B cell (primary cell): ENCODE measurements at regions not wholly inside any gene's neighbourhood (a gene's known extent, or its start where the extent isn't known, plus 50 kb on each side); places are given as distances from the start of the nearest gene placed in this dataset.

Experiments
- ATAC-seq: fragments of 200-7000 bp; cut with Tn5 transposase; one replicate; pipeline ENCODE4 v1.10.0; 2021; ENCODE audit warnings: low read depth, mild to moderate bottlenecking, moderate number of reproducible peaks, moderate library complexity
- CTCF ChIA-PET: fragments of 350-600 bp; sonication (Branson Sonifier 250); formaldehyde crosslinking; loops from one replicate; lab custom pipeline; 2021; ENCODE audit warnings: antibody characterized with exemption, inconsistent platforms; lab: Charles Lee
- POLR2A ChIA-PET: fragments of 350-600 bp; sonication (Branson Sonifier 250); formaldehyde crosslinking; loops from one replicate; lab custom pipeline; 2021; ENCODE audit warnings: antibody characterized with exemption; lab: Charles Lee
- DNase-seq: peaks from one replicate; pipeline ENCODE4 v3.0.0; 2013
- H2AFZ ChIP-seq: 2 replicates; pipeline ENCODE4 v1.6.1; 2012; ENCODE audit warnings: mild to moderate bottlenecking, low read depth, low read length; ENCODE audit not compliant: insufficient read depth, poor library complexity, severe bottlenecking
- H3K27ac ChIP-seq, 2 donors: 1 replicate in 1 of 2; 2 replicates in 1 of 2; pipeline ENCODE4 v1.5.1; 2012 to 2013; ENCODE audit warnings: low read length in 2 of 2, mild to moderate bottlenecking in 2 of 2, moderate library complexity in 1 of 2
- H3K27me3 ChIP-seq, 4 experiments: fragments of 200-600 bp in 1 of 4; sonication (generic) in 1 of 4; replicated peaks in 1 of 4; 1 replicate in 2 of 4; 2 replicates in 2 of 4; pipeline versions ENCODE4 v1.6.1 to v1.7.0; 2013 to 2016; ENCODE audit warnings: low read length in 3 of 4, mild to moderate bottlenecking in 2 of 4, mixed read lengths in 1 of 4, moderate library complexity in 1 of 4; ENCODE audit not compliant: insufficient read depth in 4 of 4, control insufficient read depth in 3 of 4; ENCODE audit errors: control extremely low read depth in 1 of 4
- H3K36me3 ChIP-seq, 2 experiments: replicated peaks in 1 of 2; 1 replicate in 1 of 2; 2 replicates in 1 of 2; pipeline versions ENCODE4 v1.6.1 to v1.7.1; 2013; ENCODE audit warnings: low read length in 1 of 2; ENCODE audit not compliant: insufficient read depth in 2 of 2, control insufficient read depth in 1 of 2; ENCODE audit errors: control extremely low read depth in 1 of 2, extremely low read depth in 1 of 2
- H3K4me1 ChIP-seq, 2 donors: fragments of 200-600 bp in 1 of 2; sonication (generic) in 1 of 2; 1 replicate in 1 of 2; 2 replicates in 1 of 2; pipeline versions ENCODE4 v1.5.1 to v1.6.1; 2013 to 2017; ENCODE audit warnings: low read length in 2 of 2; ENCODE audit not compliant: control insufficient read depth in 2 of 2, insufficient read depth in 2 of 2
- H3K4me2 ChIP-seq: replicated peaks from 2 replicates; pipeline ENCODE3; 2012; ENCODE audit warnings: mild to moderate bottlenecking, low read depth, low read length; ENCODE audit not compliant: poor library complexity, severe bottlenecking
- H3K4me3 ChIP-seq, 5 experiments: fragments of 200-600 bp in 1 of 5; sonication (generic) in 1 of 5; 1 replicate in 3 of 5; 2 replicates in 2 of 5; pipeline versions ENCODE4 v1.5.1 to v1.7.0; 2011 to 2016; ENCODE audit warnings: low read length in 4 of 5, mild to moderate bottlenecking in 4 of 5, low read depth in 2 of 5, control low read depth in 1 of 5, moderate library complexity in 1 of 5; ENCODE audit not compliant: insufficient read depth in 1 of 5; ENCODE audit errors: control extremely low read depth in 1 of 5, extremely low read depth in 1 of 5
- H3K79me2 ChIP-seq: fragments of 200-600 bp; sonication (generic); one replicate; pipeline ENCODE4 v1.6.0; 2016; ENCODE audit warnings: low read length; ENCODE audit not compliant: control insufficient read depth, insufficient read depth
- H3K9ac ChIP-seq: fragments of 200-600 bp; sonication (generic); 2 replicates; pipeline ENCODE4 v1.6.1; 2017; ENCODE audit warnings: mild to moderate bottlenecking, low read length, moderate library complexity
- H3K9me3 ChIP-seq, 3 donors: one replicate each; pipeline versions ENCODE4 v1.6.1 to v1.7.1; 2013; ENCODE audit warnings: low read length in 2 of 3; ENCODE audit not compliant: control insufficient read depth in 2 of 3, insufficient read depth in 1 of 3; ENCODE audit errors: control extremely low read depth in 1 of 3
- H4K20me1 ChIP-seq: 2 replicates; pipeline ENCODE4 v1.6.0; 2012; ENCODE audit warnings: mild to moderate bottlenecking, low read length; ENCODE audit not compliant: insufficient read depth, control insufficient read depth, poor library complexity, severe bottlenecking
- H3K27ac Mint-ChIP-seq: one replicate; pipeline ENCODE4 v1.8.0; 2021; ENCODE audit warnings: mixed read lengths
- H3K27me3 Mint-ChIP-seq: one replicate; pipeline ENCODE4 v1.8.0; 2021; ENCODE audit warnings: mixed read lengths
- H3K4me1 Mint-ChIP-seq: one replicate; pipeline ENCODE4 v1.8.0; 2021; ENCODE audit warnings: mixed read lengths
- H3K4me3 Mint-ChIP-seq: one replicate; pipeline ENCODE4 v1.8.0; 2021; ENCODE audit warnings: mixed read lengths
- H3K9me3 Mint-ChIP-seq: one replicate; pipeline ENCODE4 v1.8.0; 2022; ENCODE audit warnings: mixed read lengths; ENCODE audit not compliant: insufficient read depth
- EZH2 ChIP-seq: IDR thresholded peaks from 2 replicates; pipeline ENCODE4 v1.6.1; 2012; ENCODE audit warnings: borderline replicate concordance, low read depth, mild to moderate bottlenecking, moderate library complexity, low read length; ENCODE audit not compliant: insufficient read depth, poor library complexity, severe bottlenecking
- WGBS: methylation state at CpG from one replicate; pipeline ENCODE4 v1.1.5; 2013; ENCODE audit warnings: missing lambda C conversion rate; ENCODE audit not compliant: insufficient coverage; 5-methylcytosine and 5-hydroxymethylcytosine counted together
- intact Hi-C: fragments of 100-400 bp; cut with micrococcal nuclease; formaldehyde crosslinking; loops from one replicate; pipeline ENCODE4 v1.10.0; 2022
- TF ChIP-seq, protein P1 (sequence below): fragments of 200-600 bp; IDR thresholded peaks from one replicate; pipeline ENCODE4 v1.8.0; 2022; ENCODE audit warnings: antibody characterized with exemption, mild to moderate bottlenecking

DNA sequence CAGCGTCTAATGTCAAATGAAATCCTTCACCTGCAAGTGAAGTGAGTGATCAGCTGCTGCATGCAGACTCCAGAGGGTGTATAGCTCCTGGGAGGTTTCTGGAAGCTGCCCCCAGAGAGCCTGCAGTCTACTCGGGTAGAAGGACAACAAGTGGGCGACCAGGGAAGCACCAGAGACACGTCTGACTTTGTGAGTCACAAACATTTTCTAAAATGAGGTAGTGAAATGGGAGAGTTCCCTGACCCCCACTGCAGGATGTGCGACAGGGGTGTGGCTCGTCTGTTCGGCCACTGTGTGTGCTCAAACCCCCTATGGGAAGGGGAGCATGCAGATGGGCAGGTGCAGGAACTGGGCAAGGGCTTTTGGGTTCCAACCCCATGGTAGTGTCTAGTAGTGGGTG, 177.1 kb upstream of the PRKCQ start:
- Histone ChIP-seq H3K36me3 (no peaks in the 10 kb centered on the region), H3K79me2 (no peaks in the 10 kb centered on the region), H3K27ac (no peak overlapping the region), H3K4me2 (no peak overlapping the region), H3K4me1 (peaks cover 0 to 3% of the 10 kb centered on the region in 2 donors), H2AFZ (no peak overlapping the region), H4K20me1 (no peaks in the 10 kb centered on the region), H3K27me3 (peaks cover 0 to 12% (median 9%) of the 10 kb centered on the region in 4 experiments), H3K4me3 (no peak overlapping the region), H3K9me3 (peaks cover 0 to 11% (median 4%) of the 10 kb centered on the region in 3 donors), H3K9ac (no peak overlapping the region)
- DNase-seq (no peak), ATAC-seq (no peak)
- whole genome bisulfite sequencing: 37% methylated on average over 7 of the region's 7 CpGs
- ChIA-PET CTCF (no interaction called here), POLR2A (no interaction called here)
- H3K27ac Mint-ChIP-seq: no peak overlapping the region
- H3K27me3 Mint-ChIP-seq: peaks cover 59% of the 10 kb centered on the region
- intact Hi-C loops: no loop called here
- TF ChIP-seq EZH2: no peak
- TF ChIP-seq, protein P1, sequence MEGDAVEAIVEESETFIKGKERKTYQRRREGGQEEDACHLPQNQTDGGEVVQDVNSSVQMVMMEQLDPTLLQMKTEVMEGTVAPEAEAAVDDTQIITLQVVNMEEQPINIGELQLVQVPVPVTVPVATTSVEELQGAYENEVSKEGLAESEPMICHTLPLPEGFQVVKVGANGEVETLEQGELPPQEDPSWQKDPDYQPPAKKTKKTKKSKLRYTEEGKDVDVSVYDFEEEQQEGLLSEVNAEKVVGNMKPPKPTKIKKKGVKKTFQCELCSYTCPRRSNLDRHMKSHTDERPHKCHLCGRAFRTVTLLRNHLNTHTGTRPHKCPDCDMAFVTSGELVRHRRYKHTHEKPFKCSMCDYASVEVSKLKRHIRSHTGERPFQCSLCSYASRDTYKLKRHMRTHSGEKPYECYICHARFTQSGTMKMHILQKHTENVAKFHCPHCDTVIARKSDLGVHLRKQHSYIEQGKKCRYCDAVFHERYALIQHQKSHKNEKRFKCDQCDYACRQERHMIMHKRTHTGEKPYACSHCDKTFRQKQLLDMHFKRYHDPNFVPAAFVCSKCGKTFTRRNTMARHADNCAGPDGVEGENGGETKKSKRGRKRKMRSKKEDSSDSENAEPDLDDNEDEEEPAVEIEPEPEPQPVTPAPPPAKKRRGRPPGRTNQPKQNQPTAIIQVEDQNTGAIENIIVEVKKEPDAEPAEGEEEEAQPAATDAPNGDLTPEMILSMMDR: no peak
- no peak overlapping the region for H3K4me3 Mint-ChIP-seq
- no peaks in the 10 kb centered on the region for H3K4me1 Mint-ChIP-seq
- no peaks in the 10 kb centered on the region for H3K9me3 Mint-ChIP-seq

DNA sequence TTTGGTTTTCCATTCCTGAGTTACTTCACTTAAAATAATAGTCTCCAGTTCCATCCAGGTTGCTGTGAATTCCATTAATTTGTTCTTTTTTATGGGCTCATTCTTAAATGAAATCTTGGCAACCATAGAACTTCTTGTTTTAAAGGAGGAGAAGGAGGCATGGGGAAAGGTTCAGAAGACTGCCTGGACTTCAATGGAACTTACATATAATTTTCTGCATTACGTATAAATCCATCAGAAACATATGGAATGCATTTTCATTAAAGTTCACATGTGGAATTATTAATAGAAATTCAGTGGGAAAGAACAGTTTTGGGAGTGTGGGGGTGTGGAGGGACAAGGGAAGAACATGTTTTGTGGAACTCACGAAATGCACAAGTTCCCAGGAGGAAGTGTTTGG, 176.6 kb upstream of the PRKCQ start:
- intact Hi-C loops: no loop called here
- Histone ChIP-seq H3K4me1 (peaks cover 0 to 3% of the 10 kb centered on the region in 2 donors), H3K9me3 (peaks cover 0 to 11% (median 4%) of the 10 kb centered on the region in 3 donors), H3K9ac (no peak overlapping the region), H3K36me3 (no peaks in the 10 kb centered on the region), H3K27me3 (peaks cover 0 to 12% (median 9%) of the 10 kb centered on the region in 4 experiments), H3K79me2 (no peaks in the 10 kb centered on the region), H2AFZ (no peak overlapping the region), H4K20me1 (no peaks in the 10 kb centered on the region), H3K4me2 (no peak overlapping the region), H3K27ac (no peak overlapping the region), H3K4me3 (no peak overlapping the region)
- ATAC-seq: no peak
- H3K9me3 Mint-ChIP-seq: no peaks in the 10 kb centered on the region
- ChIA-PET CTCF (no interaction called here), POLR2A (no interaction called here)
- no peak overlapping the region for H3K27ac Mint-ChIP-seq
- WGBS: 40% methylated on average over 1 of the region's 2 CpGs
- peaks cover 58% of the 10 kb centered on the region for H3K27me3 Mint-ChIP-seq
- H3K4me1 Mint-ChIP-seq: no peaks in the 10 kb centered on the region
- no peak for TF ChIP-seq EZH2
- TF ChIP-seq, protein P1: no peak
- no peak overlapping the region for H3K4me3 Mint-ChIP-seq
- DNase-seq: no peak
